ENCODE measurements at regions not wholly inside any gene's neighbourhood (a gene's known extent, or its start where the extent isn't known, plus 50 kb on each side); places are given as distances from the start of the nearest gene placed in this dataset.

DNA sequence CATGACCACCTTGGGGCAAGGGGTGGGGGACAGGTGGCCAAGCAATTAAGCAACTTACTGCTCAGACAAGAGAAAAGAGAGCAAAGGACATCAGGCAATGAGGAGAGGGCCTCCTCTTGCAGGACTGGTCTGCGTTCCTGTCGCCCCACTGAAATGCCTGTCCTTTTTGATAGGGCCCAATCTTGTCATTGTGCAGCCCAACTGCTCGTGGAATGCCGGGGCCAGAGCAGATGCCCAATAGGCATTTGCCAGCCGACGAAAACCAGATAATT lies 104.5 kb upstream of the SH3BP4 start:
- DNase-seq (ENCODE audit: low read depth, low spot score) (no peak), FAIRE-seq (no peak)

DNA sequence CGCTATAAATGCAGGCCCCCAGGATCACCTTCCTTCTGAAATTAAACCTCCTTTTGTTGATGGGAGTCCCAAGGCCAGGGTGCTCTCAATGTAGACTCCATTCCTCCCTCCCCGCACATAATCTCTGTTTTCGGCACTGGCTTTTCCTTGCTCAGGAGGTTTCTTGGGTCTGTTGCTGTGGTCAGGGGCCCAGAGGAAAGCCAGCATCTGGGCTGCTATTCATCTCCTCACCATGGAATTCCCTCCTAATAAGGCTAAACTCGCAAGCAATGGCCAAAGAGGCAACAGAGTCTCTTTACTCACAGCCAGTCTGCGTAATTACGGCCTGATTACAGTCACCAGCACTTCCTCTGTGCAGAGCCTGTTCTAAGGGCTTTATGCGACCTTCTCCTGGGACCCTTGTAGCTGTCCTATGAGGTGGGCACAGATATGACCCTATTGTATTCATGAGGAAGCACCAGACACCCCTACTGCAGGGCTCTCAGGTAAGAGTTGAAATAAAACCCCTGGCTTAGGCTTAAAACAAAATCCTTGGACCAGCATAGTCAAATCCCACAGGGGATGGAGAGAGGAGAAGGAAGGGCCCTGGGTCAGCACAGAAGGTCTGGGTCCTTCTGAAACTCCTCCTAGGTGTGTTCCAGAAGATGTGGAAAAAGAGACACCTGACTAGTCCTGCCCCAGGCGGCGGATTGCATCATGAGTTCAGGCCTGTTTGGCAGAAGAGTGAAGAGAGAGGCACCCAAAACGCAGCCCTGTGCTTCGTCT lies 105.0 kb upstream of the SH3BP4 start:
- no peaks in the 10 kb centered on the region for H3K27me3 ChIP-seq (ENCODE audit: control insufficient read depth, extremely low read depth, insufficient read depth, low read length)
- H3K9me1 ChIP-seq (ENCODE audit: control insufficient read depth, extremely low read depth, insufficient read depth, low read length): no peaks in the 10 kb centered on the region
- no peak overlapping the region for H3K4me2 ChIP-seq (ENCODE audit: control insufficient read depth, extremely low read depth, insufficient read depth, low read depth, low read length)
- no peaks in the 10 kb centered on the region for H4K20me1 ChIP-seq (ENCODE audit: control insufficient read depth, extremely low read depth, insufficient read depth, low read length)
- no peaks in the 10 kb centered on the region for H3K9me3 ChIP-seq (ENCODE audit: control insufficient read depth, low read depth, low read length)
- no peak overlapping the region for H3K27ac ChIP-seq (ENCODE audit: control insufficient read depth, insufficient read depth, low read length)
- no peaks in the 10 kb centered on the region for H3K4me1 ChIP-seq (ENCODE audit: control insufficient read depth, extremely low read depth, insufficient read depth, low read length)
- DNase-seq (ENCODE audit: low read depth, low spot score) (no peak), FAIRE-seq (no peak)
- no peak overlapping the region for H3K4me3 ChIP-seq (ENCODE audit: control insufficient read depth in 2 of 3, extremely low read depth in 1 of 3, insufficient read depth in 2 of 3, low read depth in 1 of 3, low read length in 3 of 3)
- no peak overlapping the region for H3K9ac ChIP-seq (ENCODE audit: control insufficient read depth, extremely low read depth, insufficient read depth, low read length)
- TF ChIP-seq, protein P1, sequence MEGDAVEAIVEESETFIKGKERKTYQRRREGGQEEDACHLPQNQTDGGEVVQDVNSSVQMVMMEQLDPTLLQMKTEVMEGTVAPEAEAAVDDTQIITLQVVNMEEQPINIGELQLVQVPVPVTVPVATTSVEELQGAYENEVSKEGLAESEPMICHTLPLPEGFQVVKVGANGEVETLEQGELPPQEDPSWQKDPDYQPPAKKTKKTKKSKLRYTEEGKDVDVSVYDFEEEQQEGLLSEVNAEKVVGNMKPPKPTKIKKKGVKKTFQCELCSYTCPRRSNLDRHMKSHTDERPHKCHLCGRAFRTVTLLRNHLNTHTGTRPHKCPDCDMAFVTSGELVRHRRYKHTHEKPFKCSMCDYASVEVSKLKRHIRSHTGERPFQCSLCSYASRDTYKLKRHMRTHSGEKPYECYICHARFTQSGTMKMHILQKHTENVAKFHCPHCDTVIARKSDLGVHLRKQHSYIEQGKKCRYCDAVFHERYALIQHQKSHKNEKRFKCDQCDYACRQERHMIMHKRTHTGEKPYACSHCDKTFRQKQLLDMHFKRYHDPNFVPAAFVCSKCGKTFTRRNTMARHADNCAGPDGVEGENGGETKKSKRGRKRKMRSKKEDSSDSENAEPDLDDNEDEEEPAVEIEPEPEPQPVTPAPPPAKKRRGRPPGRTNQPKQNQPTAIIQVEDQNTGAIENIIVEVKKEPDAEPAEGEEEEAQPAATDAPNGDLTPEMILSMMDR (optimal IDR thresholded peaks at IDR 0.05 in 1 of 3, IDR thresholded peaks at IDR 0.05 in 1 of 3, conservative IDR thresholded peaks at IDR 0.05 in 1 of 3; ENCODE audit: extremely low read depth in 1 of 3, insufficient read depth in 2 of 3, low read length in 3 of 3): no peak
- dilution Hi-C loops (cut with MboI; ENCODE audit: extremely low pct_ligation_motif_present, low sequenced_read_pairs): no loop called here
- H3K36me3 ChIP-seq (ENCODE audit: control insufficient read depth in 2 of 2, extremely low read depth in 1 of 2, insufficient read depth in 2 of 2, low read length in 2 of 2): no peaks in the 10 kb centered on the region
- no peak overlapping the region for H2AFZ ChIP-seq (ENCODE audit: control insufficient read depth, low read length)
- no peaks in the 10 kb centered on the region for H3K79me2 ChIP-seq (ENCODE audit: control insufficient read depth, insufficient read depth, low read length)

More for the DNA sequence above, 104.5 kb upstream of the SH3BP4 start:
- Histone ChIP-seq H3K79me2 (ENCODE audit: control insufficient read depth, insufficient read depth, low read length) (no peaks in the 10 kb centered on the region), H3K27me3 (ENCODE audit: control insufficient read depth, extremely low read depth, insufficient read depth, low read length) (no peaks in the 10 kb centered on the region), H3K9me1 (ENCODE audit: control insufficient read depth, extremely low read depth, insufficient read depth, low read length) (no peaks in the 10 kb centered on the region), H3K4me3 (ENCODE audit: control insufficient read depth in 2 of 3, extremely low read depth in 1 of 3, insufficient read depth in 2 of 3, low read depth in 1 of 3, low read length in 3 of 3) (no peak overlapping the region), H3K9ac (ENCODE audit: control insufficient read depth, extremely low read depth, insufficient read depth, low read length) (no peak overlapping the region), H2AFZ (ENCODE audit: control insufficient read depth, low read length) (no peak overlapping the region), H4K20me1 (ENCODE audit: control insufficient read depth, extremely low read depth, insufficient read depth, low read length) (no peaks in the 10 kb centered on the region), H3K9me3 (ENCODE audit: control insufficient read depth, low read depth, low read length) (no peaks in the 10 kb centered on the region), H3K4me1 (ENCODE audit: control insufficient read depth, extremely low read depth, insufficient read depth, low read length) (no peaks in the 10 kb centered on the region), H3K4me2 (ENCODE audit: control insufficient read depth, extremely low read depth, insufficient read depth, low read depth, low read length) (no peak overlapping the region), H3K36me3 (ENCODE audit: control insufficient read depth in 2 of 2, extremely low read depth in 1 of 2, insufficient read depth in 2 of 2, low read length in 2 of 2) (no peaks in the 10 kb centered on the region), H3K27ac (ENCODE audit: control insufficient read depth, insufficient read depth, low read length) (no peak overlapping the region)
- dilution Hi-C loops (cut with MboI; ENCODE audit: extremely low pct_ligation_motif_present, low sequenced_read_pairs): no loop called here
- TF ChIP-seq, protein P1 (optimal IDR thresholded peaks at IDR 0.05 in 1 of 3, IDR thresholded peaks at IDR 0.05 in 1 of 3, conservative IDR thresholded peaks at IDR 0.05 in 1 of 3; ENCODE audit: extremely low read depth in 1 of 3, insufficient read depth in 2 of 3, low read length in 3 of 3): no peak
- no peak for TF ChIP-seq EZH2 (IDR thresholded peaks at IDR 0.05; ENCODE audit: low read length)

Data from keratinocyte (primary cell).